Psoas muscle (tissue), 7 donors: ENCODE measurements at regions not wholly inside any gene's neighbourhood (a gene's known extent, or its start where the extent isn't known, plus 50 kb on each side); places are given as distances from the start of the nearest gene placed in this dataset.

Source experiments
- ATAC-seq, 4 donors: fragments of 200-7000 bp; cut with Tn5 transposase; one replicate each; pipeline ENCODE4 v1.9.1; 2020; ENCODE audit warnings: moderate library complexity in 3 of 4, mild to moderate bottlenecking in 2 of 4
- DNase-seq, 2 donors: peaks; one replicate each; pipeline ENCODE4 v3.0.0-alpha.2; 2020
- H3K27ac ChIP-seq: fragments of 200-600 bp; one replicate; pipeline ENCODE4 v1.8.0; 2022
- H3K27me3 ChIP-seq, 3 donors: fragments of 200-600 bp in 1 of 3; one replicate each; pipeline versions ENCODE4 v1.6.1 to v1.8.0; 2013 to 2022; ENCODE audit warnings: low read length in 2 of 3, mild to moderate bottlenecking in 2 of 3, moderate library complexity in 1 of 3; ENCODE audit not compliant: insufficient read depth in 3 of 3
- H3K36me3 ChIP-seq, 2 donors: fragments of 200-600 bp in 1 of 2; one replicate each; pipeline versions ENCODE4 v1.6.1 to v1.8.0; 2013 to 2022; ENCODE audit warnings: low read depth in 1 of 2, mild to moderate bottlenecking in 1 of 2, moderate library complexity in 1 of 2; ENCODE audit not compliant: insufficient read depth in 1 of 2
- H3K4me1 ChIP-seq: fragments of 200-600 bp; one replicate; pipeline ENCODE4 v1.8.0; 2022
- H3K4me3 ChIP-seq: fragments of 200-600 bp; one replicate; pipeline ENCODE4 v1.8.0; 2022; ENCODE audit warnings: mild to moderate bottlenecking
- H3K9me3 ChIP-seq: fragments of 200-600 bp; one replicate; pipeline ENCODE4 v1.8.0; 2022
- WGBS, 3 donors: extraction: QIAGEN DNeasy Blood & Tissue Kit; methylation state at CpG; one replicate each; pipeline versions ENCODE4 v1.1.6 to v1.1.7; 2013; 5-methylcytosine and 5-hydroxymethylcytosine counted together
- intact Hi-C, 2 donors: fragments of 100-400 bp; cut with DNase I; formaldehyde crosslinking; loops; one replicate each; pipeline versions ENCODE4 v1.11.0 to v1.14.2; 2022
- TF ChIP-seq, protein P1 (sequence below): fragments of 200-600 bp; IDR thresholded peaks from one replicate; pipeline ENCODE4 v1.8.0; 2022; ENCODE audit warnings: antibody characterized with exemption
- donor health status: healthy with polysubstance abuse.
- donor health status: DM: no; HTN: no; CAD: no; lungs with moderate emphysema.
- donor health status: Bipolar disorder and iron deficiency.
- donor health status: healthy.
- donor health status: DM: yes; HTN: yes; CAD: no.
- donor health status: DM: no; HTN: no; CAD: no.
- donor health status: DM: yes; HTN: yes; CAD: no.

DNA sequence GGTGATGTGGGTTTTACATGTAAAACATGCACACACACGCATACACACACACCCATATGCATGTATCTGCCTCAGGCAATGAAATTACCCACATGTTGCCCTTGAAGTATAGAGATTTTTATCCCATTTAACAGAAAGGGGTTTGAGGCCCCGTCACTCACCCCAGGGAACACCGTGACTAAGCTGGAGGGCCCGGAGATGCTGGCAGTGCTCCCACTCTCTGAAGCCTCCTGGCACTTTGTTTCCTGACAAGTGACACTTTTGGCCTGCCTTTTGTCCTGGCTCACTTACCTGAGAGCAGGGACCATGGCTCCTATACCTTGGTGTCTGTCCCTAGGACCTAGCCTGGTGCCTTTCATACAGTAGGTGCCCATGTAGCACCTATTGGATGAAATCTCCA, 50.0 kb upstream of the TNRC6C start:
- TF ChIP-seq, protein P1, sequence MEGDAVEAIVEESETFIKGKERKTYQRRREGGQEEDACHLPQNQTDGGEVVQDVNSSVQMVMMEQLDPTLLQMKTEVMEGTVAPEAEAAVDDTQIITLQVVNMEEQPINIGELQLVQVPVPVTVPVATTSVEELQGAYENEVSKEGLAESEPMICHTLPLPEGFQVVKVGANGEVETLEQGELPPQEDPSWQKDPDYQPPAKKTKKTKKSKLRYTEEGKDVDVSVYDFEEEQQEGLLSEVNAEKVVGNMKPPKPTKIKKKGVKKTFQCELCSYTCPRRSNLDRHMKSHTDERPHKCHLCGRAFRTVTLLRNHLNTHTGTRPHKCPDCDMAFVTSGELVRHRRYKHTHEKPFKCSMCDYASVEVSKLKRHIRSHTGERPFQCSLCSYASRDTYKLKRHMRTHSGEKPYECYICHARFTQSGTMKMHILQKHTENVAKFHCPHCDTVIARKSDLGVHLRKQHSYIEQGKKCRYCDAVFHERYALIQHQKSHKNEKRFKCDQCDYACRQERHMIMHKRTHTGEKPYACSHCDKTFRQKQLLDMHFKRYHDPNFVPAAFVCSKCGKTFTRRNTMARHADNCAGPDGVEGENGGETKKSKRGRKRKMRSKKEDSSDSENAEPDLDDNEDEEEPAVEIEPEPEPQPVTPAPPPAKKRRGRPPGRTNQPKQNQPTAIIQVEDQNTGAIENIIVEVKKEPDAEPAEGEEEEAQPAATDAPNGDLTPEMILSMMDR = no peak
- ATAC-seq (no peak), DNase-seq (no peak)
- H3K4me1 ChIP-seq = no peaks in the 10 kb centered on the region
- no peaks in the 10 kb centered on the region for H3K9me3 ChIP-seq
- intact Hi-C loops = no loop called here
- no peaks in the 10 kb centered on the region for H3K36me3 ChIP-seq
- H3K27ac ChIP-seq = no peak overlapping the region
- peaks cover 0 to 24% (median 0%) of the 10 kb centered on the region in 3 donors for H3K27me3 ChIP-seq
- WGBS, 3 donors = 68 to 70% (median 69%) methylated on average over 4 of the region's 4 CpGs
- H3K4me3 ChIP-seq = no peak overlapping the region
